CD4-positive, alpha-beta T cell (primary cell): ENCODE measurements at regions not wholly inside any gene's neighbourhood (a gene's known extent, or its start where the extent isn't known, plus 50 kb on each side); places are given as distances from the start of the nearest gene placed in this dataset.

ENCODE experiments used
- ATAC-seq: fragments of 200-7000 bp; cut with Tn5 transposase; one replicate; pipeline ENCODE4 v1.10.0; 2022; ENCODE audit warnings: mild to moderate bottlenecking; ENCODE audit not compliant: poor library complexity
- CTCF ChIA-PET: fragments of 350-600 bp; sonication (Branson Sonifier 250); formaldehyde crosslinking; loops from one replicate; lab custom pipeline; 2021; ENCODE audit warnings: antibody characterized with exemption, inconsistent platforms; lab: Charles Lee
- POLR2A ChIA-PET: fragments of 350-600 bp; sonication (Branson Sonifier 250); formaldehyde crosslinking; loops from one replicate; lab custom pipeline; 2021; ENCODE audit warnings: antibody characterized with exemption, inconsistent platforms; lab: Charles Lee
- DNase-seq, 14 experiments: peaks; one replicate each; pipeline ENCODE4 v3.0.0-alpha.2; 2013 to 2020; ENCODE audit warnings: mixed read lengths in 2 of 14
- H3K27ac ChIP-seq, 2 donors: one replicate each; pipeline versions ENCODE4 v1.5.1 to v1.7.0; 2013; ENCODE audit warnings: low read length in 2 of 2, low read depth in 1 of 2, mild to moderate bottlenecking in 1 of 2
- H3K27me3 ChIP-seq, 2 experiments: 1 replicate in 1 of 2; 2 replicates in 1 of 2; pipeline versions ENCODE4 v1.6.1 to v1.7.0; 2013; ENCODE audit warnings: low read length in 2 of 2, control low read depth in 1 of 2, mild to moderate bottlenecking in 1 of 2, moderate library complexity in 1 of 2; ENCODE audit not compliant: insufficient read depth in 2 of 2, control insufficient read depth in 1 of 2
- H3K36me3 ChIP-seq: one replicate; pipeline ENCODE4 v1.6.1; 2013; ENCODE audit warnings: low read length, control low read depth; ENCODE audit not compliant: insufficient read depth
- H3K4me1 ChIP-seq: one replicate; pipeline ENCODE4 v1.6.1; 2013; ENCODE audit warnings: low read length, control low read depth; ENCODE audit not compliant: insufficient read depth
- H3K4me3 ChIP-seq: one replicate; pipeline ENCODE4 v1.5.1; 2013; ENCODE audit warnings: mild to moderate bottlenecking, low read length, moderate library complexity
- H3K9me3 ChIP-seq, 2 experiments: 1 replicate in 1 of 2; 2 replicates in 1 of 2; pipeline versions ENCODE4 v1.6.1 to v1.7.0; 2013; ENCODE audit warnings: low read length in 2 of 2, mild to moderate bottlenecking in 2 of 2, control low read depth in 1 of 2, moderate library complexity in 1 of 2; ENCODE audit not compliant: control insufficient read depth in 1 of 2, insufficient read depth in 1 of 2
- H3K27ac Mint-ChIP-seq: one replicate; pipeline ENCODE4 v1.8.0; 2020; ENCODE audit warnings: mixed read lengths
- H3K27me3 Mint-ChIP-seq: one replicate; pipeline ENCODE4 v1.8.0; 2021; ENCODE audit warnings: mixed read lengths
- H3K36me3 Mint-ChIP-seq: one replicate; pipeline ENCODE4 v1.8.0; 2021; ENCODE audit warnings: low read depth, mixed read lengths
- H3K4me1 Mint-ChIP-seq: one replicate; pipeline ENCODE4 v1.8.0; 2021; ENCODE audit warnings: low read depth, mixed read lengths
- H3K4me3 Mint-ChIP-seq: one replicate; pipeline ENCODE4 v1.8.0; 2020; ENCODE audit warnings: mild to moderate bottlenecking, mixed read lengths
- H3K9me3 Mint-ChIP-seq: one replicate; pipeline ENCODE4 v1.8.0; 2020; ENCODE audit warnings: mixed read lengths
- CTCF ChIP-seq: fragments of 200-600 bp; IDR thresholded peaks from one replicate; pipeline ENCODE4 v1.8.0; 2022; ENCODE audit warnings: antibody characterized with exemption, mild to moderate bottlenecking
- intact Hi-C, 2 experiments: fragments of 100-400 bp; cut with DNase I in 1 of 2; cut with micrococcal nuclease in 1 of 2; formaldehyde crosslinking; loops; one replicate each; pipeline versions ENCODE4 v1.15.1 to v1.9.0; 2023 to 2025; cut with DNase I, micrococcal nuclease

DNA sequence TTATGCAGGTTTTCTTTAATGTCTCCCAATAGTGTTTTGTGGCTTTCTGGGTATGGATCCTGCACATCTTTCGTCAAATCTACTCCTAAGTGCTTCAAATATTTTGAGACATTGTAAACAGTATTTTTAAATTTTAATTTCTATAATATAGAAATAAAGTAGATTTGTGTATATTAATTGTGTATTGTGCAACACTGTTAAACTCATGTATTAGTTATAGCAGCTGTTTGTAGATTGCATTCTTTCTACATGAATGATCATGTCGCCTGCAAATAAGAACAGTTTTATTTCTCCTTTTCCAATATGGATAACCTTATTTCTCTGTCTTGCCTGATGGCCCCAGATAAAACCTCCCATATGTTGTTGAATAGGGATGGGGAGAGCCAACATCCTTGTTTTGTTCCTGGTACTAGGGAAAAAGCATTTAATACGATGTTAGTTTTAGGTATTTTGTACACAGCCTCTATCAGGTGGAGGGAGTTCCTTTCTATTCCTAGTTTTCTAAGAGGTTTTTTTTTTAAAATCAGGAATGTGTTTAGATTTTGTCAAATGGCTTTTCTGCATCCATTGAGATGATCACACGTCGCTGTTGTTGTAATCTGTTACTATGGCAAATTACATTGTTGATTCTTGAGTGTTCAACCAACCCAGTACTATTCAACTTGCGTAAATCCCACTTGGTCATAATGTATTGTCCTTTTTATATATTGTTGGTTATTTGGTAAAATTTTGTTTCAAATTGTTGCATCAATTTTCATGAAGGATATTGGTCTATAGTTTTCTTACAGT is 71.1 kb upstream of the DGKG start:
- no peaks in the 10 kb centered on the region for H3K36me3 ChIP-seq
- no peaks in the 10 kb centered on the region for H3K27me3 ChIP-seq
- Mint-ChIP-seq H3K27me3 (no peaks in the 10 kb centered on the region), H3K9me3 (no peaks in the 10 kb centered on the region), H3K4me1 (no peaks in the 10 kb centered on the region), H3K4me3 (no peak overlapping the region), H3K36me3 (no peaks in the 10 kb centered on the region), H3K27ac (no peak overlapping the region)
- CTCF ChIA-PET, result no interaction called here
- ATAC-seq, result no peak
- intact Hi-C loops, result no loop called here
- no peak for DNase-seq
- peaks cover 0 to 7% of the 10 kb centered on the region in 2 experiments for H3K9me3 ChIP-seq
- no peak overlapping the region for H3K4me3 ChIP-seq
- POLR2A ChIA-PET, result no interaction called here
- no peak for TF ChIP-seq CTCF
- H3K4me1 ChIP-seq, result no peaks in the 10 kb centered on the region
- H3K27ac ChIP-seq, result no peak overlapping the region

DNA sequence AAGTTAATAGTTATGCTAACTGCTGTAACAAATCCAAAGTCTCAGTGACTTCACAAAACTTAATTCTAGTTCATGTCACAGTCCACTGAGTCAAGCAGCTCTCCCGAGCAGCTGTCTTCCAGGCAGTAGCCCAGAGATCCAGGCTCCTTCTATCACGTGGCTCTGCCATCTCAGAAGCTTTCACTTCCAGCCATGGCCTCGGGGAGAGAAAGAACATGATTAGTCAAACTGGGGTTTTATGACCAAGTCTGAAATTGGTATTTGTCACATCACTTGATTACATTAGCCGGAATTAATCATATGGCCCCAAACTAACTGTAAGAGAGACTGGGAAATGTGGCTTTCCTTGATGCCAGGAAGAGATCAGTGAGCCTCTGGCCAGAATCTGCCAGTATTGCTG is 70.2 kb upstream of the DGKG start:
- ChIA-PET CTCF (no interaction called here), POLR2A (no interaction called here)
- Mint-ChIP-seq H3K27me3 (no peaks in the 10 kb centered on the region), H3K36me3 (no peaks in the 10 kb centered on the region), H3K27ac (no peak overlapping the region), H3K9me3 (no peaks in the 10 kb centered on the region), H3K4me1 (no peaks in the 10 kb centered on the region), H3K4me3 (no peak overlapping the region)
- intact Hi-C loops, result no loop called here
- TF ChIP-seq CTCF, result no peak
- peaks cover 0 to 7% of the 10 kb centered on the region in 2 experiments for H3K9me3 ChIP-seq
- no peaks in the 10 kb centered on the region for H3K36me3 ChIP-seq
- DNase-seq (no peak), ATAC-seq (no peak)
- H3K4me3 ChIP-seq, result no peak overlapping the region
- H3K27ac ChIP-seq, result no peak overlapping the region
- no peaks in the 10 kb centered on the region for H3K27me3 ChIP-seq
- no peaks in the 10 kb centered on the region for H3K4me1 ChIP-seq

- no peak for TF ChIP-seq CTCF
- CTCF ChIA-PET, result no interaction called here
- H3K27me3 ChIP-seq, result no peaks in the 10 kb centered on the region
- no peak overlapping the region for H3K27ac Mint-ChIP-seq
- H3K4me1 ChIP-seq, result no peaks in the 10 kb centered on the region
- intact Hi-C loops, result no loop called here
- no peaks in the 10 kb centered on the region for H3K9me3 Mint-ChIP-seq
- H3K36me3 ChIP-seq, result no peaks in the 10 kb centered on the region
- no peaks in the 10 kb centered on the region for H3K36me3 Mint-ChIP-seq
- H3K27me3 Mint-ChIP-seq, result peaks cover 4% of the 10 kb centered on the region
- POLR2A ChIA-PET, result no interaction called here
- no peaks in the 10 kb centered on the region for H3K9me3 ChIP-seq
- H3K27ac ChIP-seq, result no peak overlapping the region
- no peak overlapping the region for H3K4me3 ChIP-seq
- ATAC-seq (no peak), DNase-seq (no peak)
- H3K4me1 Mint-ChIP-seq, result no peaks in the 10 kb centered on the region
- no peak overlapping the region for H3K4me3 Mint-ChIP-seq
Measured at GRCh38 chr3:186427627-186428281, 65.7 kb upstream of the DGKG start.
